ENCODE measurements at regions not wholly inside any gene's neighbourhood (a gene's known extent, or its start where the extent isn't known, plus 50 kb on each side); places are given as distances from the start of the nearest gene placed in this dataset.

- no peak for ATAC-seq
- TF ChIP-seq TOX (CRISPR knock-in tag; IDR thresholded peaks at IDR 0.05; ENCODE audit: borderline replicate concordance) (no peak), ZC3H10 (CRISPR knock-in tag; IDR thresholded peaks at IDR 0.05) (no peak), OSR1 (CRISPR knock-in tag; IDR thresholded peaks at IDR 0.05) (no peak), RARB (CRISPR knock-in tag; IDR thresholded peaks at IDR 0.05) (no peak), ZFP30 (CRISPR knock-in tag; IDR thresholded peaks at IDR 0.05) (no peak), ZFP3 (CRISPR knock-in tag; IDR thresholded peaks at IDR 0.05) (no peak), CREB5 (CRISPR knock-in tag; IDR thresholded peaks at IDR 0.05; ENCODE audit: low read depth) (no peak), ISL1 (CRISPR knock-in tag; IDR thresholded peaks at IDR 0.05) (no peak), PATZ1 (CRISPR knock-in tag; IDR thresholded peaks at IDR 0.05; ENCODE audit: borderline replicate concordance) (no peak), ESRRG (CRISPR knock-in tag; IDR thresholded peaks at IDR 0.05) (no peak), TCF4 (CRISPR knock-in tag; IDR thresholded peaks at IDR 0.05; ENCODE audit: borderline replicate concordance) (no peak), CSDC2 (CRISPR knock-in tag; IDR thresholded peaks at IDR 0.05) (no peak), GLIS3 (CRISPR knock-in tag; IDR thresholded peaks at IDR 0.05) (no peak), POU6F1 (CRISPR knock-in tag; IDR thresholded peaks at IDR 0.05; ENCODE audit: borderline replicate concordance, low read depth) (no peak), BACH2 (CRISPR knock-in tag; IDR thresholded peaks at IDR 0.05; ENCODE audit: borderline replicate concordance) (no peak), ARNTL (CRISPR knock-in tag; IDR thresholded peaks at IDR 0.05; ENCODE audit: borderline replicate concordance, low read depth) (no peak), ZNF565 (CRISPR knock-in tag; conservative IDR thresholded peaks at IDR 0.05; ENCODE audit: low read depth) (no peak)
- TF ChIP-seq, protein P1, sequence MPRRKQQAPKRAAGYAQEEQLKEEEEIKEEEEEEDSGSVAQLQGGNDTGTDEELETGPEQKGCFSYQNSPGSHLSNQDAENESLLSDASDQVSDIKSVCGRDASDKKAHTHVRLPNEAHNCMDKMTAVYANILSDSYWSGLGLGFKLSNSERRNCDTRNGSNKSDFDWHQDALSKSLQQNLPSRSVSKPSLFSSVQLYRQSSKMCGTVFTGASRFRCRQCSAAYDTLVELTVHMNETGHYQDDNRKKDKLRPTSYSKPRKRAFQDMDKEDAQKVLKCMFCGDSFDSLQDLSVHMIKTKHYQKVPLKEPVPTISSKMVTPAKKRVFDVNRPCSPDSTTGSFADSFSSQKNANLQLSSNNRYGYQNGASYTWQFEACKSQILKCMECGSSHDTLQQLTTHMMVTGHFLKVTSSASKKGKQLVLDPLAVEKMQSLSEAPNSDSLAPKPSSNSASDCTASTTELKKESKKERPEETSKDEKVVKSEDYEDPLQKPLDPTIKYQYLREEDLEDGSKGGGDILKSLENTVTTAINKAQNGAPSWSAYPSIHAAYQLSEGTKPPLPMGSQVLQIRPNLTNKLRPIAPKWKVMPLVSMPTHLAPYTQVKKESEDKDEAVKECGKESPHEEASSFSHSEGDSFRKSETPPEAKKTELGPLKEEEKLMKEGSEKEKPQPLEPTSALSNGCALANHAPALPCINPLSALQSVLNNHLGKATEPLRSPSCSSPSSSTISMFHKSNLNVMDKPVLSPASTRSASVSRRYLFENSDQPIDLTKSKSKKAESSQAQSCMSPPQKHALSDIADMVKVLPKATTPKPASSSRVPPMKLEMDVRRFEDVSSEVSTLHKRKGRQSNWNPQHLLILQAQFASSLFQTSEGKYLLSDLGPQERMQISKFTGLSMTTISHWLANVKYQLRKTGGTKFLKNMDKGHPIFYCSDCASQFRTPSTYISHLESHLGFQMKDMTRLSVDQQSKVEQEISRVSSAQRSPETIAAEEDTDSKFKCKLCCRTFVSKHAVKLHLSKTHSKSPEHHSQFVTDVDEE (CRISPR knock-in tag; IDR thresholded peaks at IDR 0.05): no peak
Observed at GRCh38 chrX:125193921-125194320, 125.8 kb upstream of the TEX13C start.

- ATAC-seq: no peak
- TF ChIP-seq PPARA (CRISPR knock-in tag; IDR thresholded peaks at IDR 0.05; ENCODE audit: borderline replicate concordance) (no peak), ZNF70 (CRISPR knock-in tag; IDR thresholded peaks at IDR 0.05) (no peak), ZFP30 (CRISPR knock-in tag; IDR thresholded peaks at IDR 0.05) (no peak), OSR1 (CRISPR knock-in tag; IDR thresholded peaks at IDR 0.05) (no peak), GLIS3 (CRISPR knock-in tag; IDR thresholded peaks at IDR 0.05) (no peak), BACH2 (CRISPR knock-in tag; IDR thresholded peaks at IDR 0.05; ENCODE audit: borderline replicate concordance) (no peak), ISL1 (CRISPR knock-in tag; IDR thresholded peaks at IDR 0.05) (no peak), CSDC2 (CRISPR knock-in tag; IDR thresholded peaks at IDR 0.05) (no peak), ZNF8 (CRISPR knock-in tag; IDR thresholded peaks at IDR 0.05) (no peak), ZNF565 (CRISPR knock-in tag; conservative IDR thresholded peaks at IDR 0.05; ENCODE audit: low read depth) (no peak), TOX (CRISPR knock-in tag; IDR thresholded peaks at IDR 0.05; ENCODE audit: borderline replicate concordance) (no peak), CREB5 (CRISPR knock-in tag; IDR thresholded peaks at IDR 0.05; ENCODE audit: low read depth) (no peak)
Observed at GRCh38 chrX:125198546-125198945, 121.1 kb upstream of the TEX13C start.

All from SK-N-SH treated with all-trans-retinoic acid at 6 μM for 48 hours (cell line).